DOHH2 (cell line): ENCODE measurements at regions not wholly inside any gene's neighbourhood (a gene's known extent, or its start where the extent isn't known, plus 50 kb on each side); places are given as distances from the start of the nearest gene placed in this dataset.

Experiments
- EZH2phosphoT487 ChIP-seq: fragments of 200-600 bp; sonication (generic); IDR thresholded peaks from 2 replicates; pipeline ENCODE4 v1.6.1; 2017; ENCODE audit warnings: borderline replicate concordance, mild to moderate bottlenecking, antibody characterized with exemption, low read length, moderate library complexity, mixed read lengths
- TF ChIP-seq, protein P1 (sequence below): fragments of 200-600 bp; sonication (generic); IDR thresholded peaks from one replicate; pipeline ENCODE4 v1.5.1; 2014; ENCODE audit warnings: antibody characterized with exemption, mild to moderate bottlenecking, low read depth, low read length; ENCODE audit not compliant: poor library complexity, severe bottlenecking

DNA sequence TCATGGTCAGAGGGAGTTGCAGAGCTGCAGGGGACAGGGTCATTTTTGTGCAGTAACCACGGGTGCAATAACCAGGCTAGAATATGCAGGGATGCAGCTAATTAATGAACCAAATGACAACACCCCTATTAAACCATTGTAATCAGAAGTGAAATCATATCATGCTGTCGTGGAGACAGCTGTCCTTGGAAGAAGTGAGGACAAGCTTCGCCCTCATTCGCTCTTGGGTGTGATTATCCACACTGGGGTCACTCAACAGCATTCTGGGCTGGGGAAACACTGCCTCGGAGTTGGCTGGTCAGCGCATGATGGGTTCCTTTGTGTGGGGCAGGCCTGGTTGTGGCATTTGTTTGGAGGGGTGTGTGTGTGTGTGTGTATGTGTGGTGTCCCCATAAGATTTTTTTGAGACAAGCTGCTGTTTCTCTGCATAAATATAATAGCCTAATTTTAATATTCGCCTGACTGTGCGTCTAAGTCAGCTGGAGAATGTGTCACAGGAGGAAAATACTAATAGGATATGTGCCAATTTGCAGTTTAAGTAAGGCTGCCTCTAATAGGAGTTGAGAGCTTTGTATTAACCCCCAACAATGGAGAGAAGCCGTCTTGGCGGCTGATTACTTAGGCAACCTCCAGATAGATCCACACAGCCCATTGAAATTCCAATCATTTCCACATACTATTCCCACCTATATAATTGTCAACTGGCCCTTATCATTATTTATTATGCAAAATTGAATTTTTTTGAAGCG is 149.4 kb downstream of the DNAJB6 start:
- TF ChIP-seq, protein P1, sequence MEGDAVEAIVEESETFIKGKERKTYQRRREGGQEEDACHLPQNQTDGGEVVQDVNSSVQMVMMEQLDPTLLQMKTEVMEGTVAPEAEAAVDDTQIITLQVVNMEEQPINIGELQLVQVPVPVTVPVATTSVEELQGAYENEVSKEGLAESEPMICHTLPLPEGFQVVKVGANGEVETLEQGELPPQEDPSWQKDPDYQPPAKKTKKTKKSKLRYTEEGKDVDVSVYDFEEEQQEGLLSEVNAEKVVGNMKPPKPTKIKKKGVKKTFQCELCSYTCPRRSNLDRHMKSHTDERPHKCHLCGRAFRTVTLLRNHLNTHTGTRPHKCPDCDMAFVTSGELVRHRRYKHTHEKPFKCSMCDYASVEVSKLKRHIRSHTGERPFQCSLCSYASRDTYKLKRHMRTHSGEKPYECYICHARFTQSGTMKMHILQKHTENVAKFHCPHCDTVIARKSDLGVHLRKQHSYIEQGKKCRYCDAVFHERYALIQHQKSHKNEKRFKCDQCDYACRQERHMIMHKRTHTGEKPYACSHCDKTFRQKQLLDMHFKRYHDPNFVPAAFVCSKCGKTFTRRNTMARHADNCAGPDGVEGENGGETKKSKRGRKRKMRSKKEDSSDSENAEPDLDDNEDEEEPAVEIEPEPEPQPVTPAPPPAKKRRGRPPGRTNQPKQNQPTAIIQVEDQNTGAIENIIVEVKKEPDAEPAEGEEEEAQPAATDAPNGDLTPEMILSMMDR: no peak
- no peak for TF ChIP-seq EZH2phosphoT487
